Gastroesophageal sphincter (tissue), 4 donors: ENCODE measurements at regions not wholly inside any gene's neighbourhood (a gene's known extent, or its start where the extent isn't known, plus 50 kb on each side); places are given as distances from the start of the nearest gene placed in this dataset.

Experiments
- ATAC-seq: fragments of 150-250 bp; one replicate; pipeline ENCODE4 v1.9.1; 2016; ENCODE audit warnings: mild to moderate bottlenecking, moderate library complexity
- H3K27ac ChIP-seq, 4 donors: fragments of 200-600 bp; sonication (generic) in 3 of 4; 1 replicate in 3 of 4; 2 replicates in 1 of 4; pipeline ENCODE4 v1.5.1; 2016 to 2019
- H3K27me3 ChIP-seq: fragments of 200-600 bp; sonication (generic); one replicate; pipeline ENCODE4 v1.5.1; 2019
- H3K36me3 ChIP-seq, 2 donors: fragments of 200-600 bp; sonication (generic); one replicate each; pipeline ENCODE4 v1.5.1; 2019; ENCODE audit warnings: control low read depth in 1 of 2
- H3K4me1 ChIP-seq, 3 donors: fragments of 200-600 bp; sonication (generic); 1 replicate in 2 of 3; 2 replicates in 1 of 3; pipeline ENCODE4 v1.5.1; 2016 to 2019; ENCODE audit warnings: control low read depth in 2 of 3
- H3K4me3 ChIP-seq, 2 donors: fragments of 200-600 bp; sonication (generic); one replicate each; pipeline ENCODE4 v1.5.1; 2019; ENCODE audit warnings: mild to moderate bottlenecking in 1 of 2, moderate library complexity in 1 of 2
- H3K9me3 ChIP-seq, 3 donors: fragments of 200-600 bp; sonication (generic); one replicate each; pipeline ENCODE4 v1.5.1; 2017 to 2019; ENCODE audit warnings: control low read depth in 2 of 3
- EP300 ChIP-seq: sonication (generic); formaldehyde crosslinking; IDR thresholded peaks from one replicate; pipeline ENCODE4 v1.6.1; 2017; ENCODE audit warnings: antibody characterized with exemption, mild to moderate bottlenecking
- POLR2A ChIP-seq, 2 donors: fragments of 450-650 bp; IDR thresholded peaks; one replicate each; pipeline ENCODE4 v1.6.1; 2017; ENCODE audit warnings: antibody characterized with exemption in 2 of 2, mild to moderate bottlenecking in 2 of 2, moderate library complexity in 1 of 2
- POLR2AphosphoS5 ChIP-seq: sonication (generic); formaldehyde crosslinking; IDR thresholded peaks from one replicate; pipeline ENCODE4 v1.6.1; 2017; ENCODE audit warnings: antibody characterized with exemption
- WGBS, 2 donors: methylation state at CpG; one replicate each; pipeline ENCODE4 v1.1.5; 2018; ENCODE audit warnings: low coverage in 1 of 2; 5-methylcytosine and 5-hydroxymethylcytosine counted together
- TF ChIP-seq, protein P1 (sequence below), 4 experiments: fragments of 200-600 bp in 2 of 4; fragments of 450-650 bp in 2 of 4; sonication (generic) in 1 of 4; IDR thresholded peaks; one replicate each; pipeline ENCODE4 v1.5.1; 2017 to 2019; ENCODE audit warnings: antibody characterized with exemption in 4 of 4, mild to moderate bottlenecking in 2 of 4, moderate library complexity in 2 of 4

DNA sequence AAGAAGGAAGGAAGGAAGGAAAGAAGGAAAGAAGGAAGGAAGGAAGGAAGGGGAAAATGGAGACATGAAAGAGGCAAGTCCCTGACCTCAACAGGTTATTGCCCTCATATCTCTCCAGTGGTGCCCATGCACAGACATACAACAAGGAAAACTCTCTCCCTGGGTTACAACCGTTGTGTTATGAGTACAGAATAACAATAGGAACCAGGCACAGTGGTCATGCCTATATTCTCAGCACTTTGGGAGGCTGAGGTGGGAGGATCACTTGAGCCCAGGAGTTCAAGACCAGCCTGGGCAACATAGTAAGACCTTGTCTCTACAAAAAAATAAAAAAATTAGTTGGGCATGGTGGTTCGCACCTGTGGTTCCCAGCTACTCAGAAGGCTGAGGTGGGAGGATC, 139.4 kb upstream of the HMGA2 start:
- no peak overlapping the region for H3K27ac ChIP-seq
- 67 to 90% methylated on average over 2 of the region's 2 CpGs for WGBS, 2 donors
- H3K9me3 ChIP-seq: no peaks in the 10 kb centered on the region
- H3K4me3 ChIP-seq: no peak overlapping the region
- TF ChIP-seq POLR2AphosphoS5 (no peak), POLR2A (IDR thresholded peaks at IDR 0.05) (no peak), EP300 (no peak)
- TF ChIP-seq, protein P1, sequence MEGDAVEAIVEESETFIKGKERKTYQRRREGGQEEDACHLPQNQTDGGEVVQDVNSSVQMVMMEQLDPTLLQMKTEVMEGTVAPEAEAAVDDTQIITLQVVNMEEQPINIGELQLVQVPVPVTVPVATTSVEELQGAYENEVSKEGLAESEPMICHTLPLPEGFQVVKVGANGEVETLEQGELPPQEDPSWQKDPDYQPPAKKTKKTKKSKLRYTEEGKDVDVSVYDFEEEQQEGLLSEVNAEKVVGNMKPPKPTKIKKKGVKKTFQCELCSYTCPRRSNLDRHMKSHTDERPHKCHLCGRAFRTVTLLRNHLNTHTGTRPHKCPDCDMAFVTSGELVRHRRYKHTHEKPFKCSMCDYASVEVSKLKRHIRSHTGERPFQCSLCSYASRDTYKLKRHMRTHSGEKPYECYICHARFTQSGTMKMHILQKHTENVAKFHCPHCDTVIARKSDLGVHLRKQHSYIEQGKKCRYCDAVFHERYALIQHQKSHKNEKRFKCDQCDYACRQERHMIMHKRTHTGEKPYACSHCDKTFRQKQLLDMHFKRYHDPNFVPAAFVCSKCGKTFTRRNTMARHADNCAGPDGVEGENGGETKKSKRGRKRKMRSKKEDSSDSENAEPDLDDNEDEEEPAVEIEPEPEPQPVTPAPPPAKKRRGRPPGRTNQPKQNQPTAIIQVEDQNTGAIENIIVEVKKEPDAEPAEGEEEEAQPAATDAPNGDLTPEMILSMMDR (IDR thresholded peaks at IDR 0.05): no peak
- H3K27me3 ChIP-seq: no peaks in the 10 kb centered on the region
- no peaks in the 10 kb centered on the region for H3K4me1 ChIP-seq
- ATAC-seq: no peak
- no peaks in the 10 kb centered on the region for H3K36me3 ChIP-seq

DNA sequence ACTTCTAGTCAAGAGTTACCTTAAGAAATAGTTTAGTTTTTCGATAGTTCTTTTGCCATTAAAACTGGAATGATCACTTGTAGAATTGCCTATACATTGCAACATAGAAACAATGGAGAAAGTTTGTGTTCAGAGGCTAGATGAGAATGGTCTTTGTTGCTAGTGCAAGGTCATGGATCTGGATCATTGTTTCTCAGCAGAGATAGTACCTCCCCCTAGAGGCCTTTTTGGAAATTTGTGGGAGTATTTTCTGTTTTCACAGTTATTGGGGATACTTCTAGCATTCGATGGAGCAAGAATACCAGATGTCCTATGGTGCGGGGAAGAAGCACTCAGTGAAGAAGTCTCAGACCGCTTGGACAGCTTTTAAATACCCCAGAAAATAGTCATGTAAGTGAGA, 138.8 kb upstream of the HMGA2 start:
- Histone ChIP-seq H3K9me3 (no peaks in the 10 kb centered on the region), H3K4me3 (no peak overlapping the region), H3K36me3 (no peaks in the 10 kb centered on the region), H3K27ac (no peak overlapping the region), H3K4me1 (no peaks in the 10 kb centered on the region), H3K27me3 (no peaks in the 10 kb centered on the region)
- ATAC-seq: no peak
- TF ChIP-seq, protein P1 (IDR thresholded peaks at IDR 0.05): peak in 1 of 4 experiments; percentile 37
- TF ChIP-seq EP300: no peak
- 62 to 74% methylated on average over 4 of the region's 4 CpGs for WGBS, 2 donors

DNA sequence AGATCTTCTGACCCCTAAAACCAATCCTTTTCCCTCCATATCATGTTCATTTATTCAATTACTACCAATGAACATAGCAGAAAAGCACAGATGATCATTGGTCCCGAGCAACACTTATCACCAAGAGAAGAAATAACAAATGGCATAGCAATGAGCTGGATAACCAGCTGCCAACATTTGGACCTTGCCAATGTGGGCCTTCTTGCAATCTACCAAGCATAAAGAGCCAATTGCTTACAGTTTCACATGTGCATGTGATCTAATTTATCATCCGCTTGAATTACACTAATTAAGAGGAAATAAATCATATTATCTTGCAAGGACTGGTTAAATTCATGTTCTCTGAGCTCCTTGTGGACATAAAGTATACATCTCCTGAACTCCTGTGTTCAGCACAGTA, 134.8 kb upstream of the HMGA2 start:
- no peak overlapping the region for H3K27ac ChIP-seq
- no peak for ATAC-seq
- 77 to 95% methylated on average over 2 of the region's 2 CpGs for WGBS, 2 donors

DNA sequence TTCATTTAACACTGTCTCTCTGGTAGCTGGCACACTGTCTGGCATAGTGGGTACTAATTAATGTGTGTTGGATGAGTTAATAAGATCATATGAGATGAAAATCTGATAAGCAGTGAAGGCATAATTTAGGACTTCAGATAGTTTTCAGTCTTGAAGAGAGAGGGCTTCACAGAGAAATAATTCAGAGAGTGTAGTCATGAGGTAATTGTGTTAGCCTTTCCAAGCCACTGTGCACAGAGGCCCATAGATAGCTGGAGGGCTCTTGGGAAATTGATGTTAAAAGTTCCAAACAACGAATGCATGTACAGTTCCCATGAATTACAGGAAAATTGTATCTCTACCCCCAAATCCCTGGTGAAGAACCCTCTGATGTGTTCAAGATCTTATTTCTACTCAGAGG, 133.8 kb upstream of the HMGA2 start:
- ATAC-seq: no peak
- Histone ChIP-seq H3K27ac (no peak overlapping the region), H3K9me3 (no peaks in the 10 kb centered on the region), H3K27me3 (no peaks in the 10 kb centered on the region), H3K4me1 (peaks cover 0 to 9% (median 0%) of the 10 kb centered on the region in 3 donors), H3K4me3 (no peak overlapping the region), H3K36me3 (no peaks in the 10 kb centered on the region)
- 55% methylated on average over 1 of the region's 1 CpG; no CpG with 5 or more reads in 1 of the 2 donors for whole genome bisulfite sequencing, 2 donors
- TF ChIP-seq, protein P1 (IDR thresholded peaks at IDR 0.05): no peak
- no peak for TF ChIP-seq POLR2AphosphoS5
- no peak for TF ChIP-seq POLR2A (IDR thresholded peaks at IDR 0.05)
- no peak for TF ChIP-seq EP300

More for the DNA sequence above, 134.8 kb upstream of the HMGA2 start:
- H3K27me3 ChIP-seq: no peaks in the 10 kb centered on the region
- no peak overlapping the region for H3K4me3 ChIP-seq
- H3K4me1 ChIP-seq: no peaks in the 10 kb centered on the region
- H3K36me3 ChIP-seq: no peaks in the 10 kb centered on the region
- H3K9me3 ChIP-seq: no peaks in the 10 kb centered on the region
- TF ChIP-seq EP300: no peak
- TF ChIP-seq POLR2AphosphoS5: no peak
- TF ChIP-seq, protein P1 (IDR thresholded peaks at IDR 0.05): no peak
- TF ChIP-seq POLR2A (IDR thresholded peaks at IDR 0.05): no peak

DNA sequence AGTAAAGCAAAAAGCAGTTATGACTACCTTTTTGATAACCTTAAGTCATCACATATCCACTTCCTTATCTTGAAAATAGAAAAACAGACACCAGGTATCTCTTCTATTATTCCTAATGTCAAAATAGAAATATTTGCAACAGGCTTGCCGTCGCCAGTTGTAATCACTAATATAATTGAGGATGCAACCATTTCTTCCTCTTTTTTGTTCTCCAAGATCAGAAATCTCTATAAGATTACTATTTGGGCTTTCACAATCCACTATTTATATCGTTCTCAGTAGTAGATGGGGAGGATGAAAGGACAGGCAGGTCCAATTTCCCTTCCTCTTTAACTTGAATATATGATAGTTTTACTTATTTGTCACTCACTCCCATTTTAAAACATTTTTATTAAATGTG, 130.2 kb upstream of the HMGA2 start:
- Histone ChIP-seq H3K27ac (no peak overlapping the region), H3K9me3 (no peaks in the 10 kb centered on the region), H3K36me3 (no peaks in the 10 kb centered on the region), H3K27me3 (no peaks in the 10 kb centered on the region), H3K4me3 (no peak overlapping the region), H3K4me1 (peaks cover 0 to 12% (median 0%) of the 10 kb centered on the region in 3 donors)
- 66 to 88% methylated on average over 3 of the region's 3 CpGs for WGBS, 2 donors
- ATAC-seq: no peak
- TF ChIP-seq EP300: no peak
- TF ChIP-seq POLR2A (IDR thresholded peaks at IDR 0.05): no peak
- TF ChIP-seq, protein P1 (IDR thresholded peaks at IDR 0.05): no peak
- no peak for TF ChIP-seq POLR2AphosphoS5
